Transverse colon (tissue), 3 donors: ENCODE measurements at regions not wholly inside any gene's neighbourhood (a gene's known extent, or its start where the extent isn't known, plus 50 kb on each side); places are given as distances from the start of the nearest gene placed in this dataset.

Experiments used
- CTCF ChIP-seq, 5 experiments: fragments of 200-600 bp in 3 of 5; fragments of 450-650 bp in 2 of 5; sonication (generic) in 3 of 5; IDR thresholded peaks; 1 replicate in 2 of 5; 2 replicates in 3 of 5; pipeline ENCODE4 v1.5.1; 2016 to 2017; ENCODE audit warnings: antibody characterized with exemption in 5 of 5, inconsistent platforms in 3 of 5, mild to moderate bottlenecking in 2 of 5, moderate library complexity in 1 of 5
- EP300 ChIP-seq: sonication (generic); formaldehyde crosslinking; IDR thresholded peaks from one replicate; pipeline ENCODE4 v1.6.1; 2017; ENCODE audit warnings: antibody characterized with exemption, low read depth

DNA sequence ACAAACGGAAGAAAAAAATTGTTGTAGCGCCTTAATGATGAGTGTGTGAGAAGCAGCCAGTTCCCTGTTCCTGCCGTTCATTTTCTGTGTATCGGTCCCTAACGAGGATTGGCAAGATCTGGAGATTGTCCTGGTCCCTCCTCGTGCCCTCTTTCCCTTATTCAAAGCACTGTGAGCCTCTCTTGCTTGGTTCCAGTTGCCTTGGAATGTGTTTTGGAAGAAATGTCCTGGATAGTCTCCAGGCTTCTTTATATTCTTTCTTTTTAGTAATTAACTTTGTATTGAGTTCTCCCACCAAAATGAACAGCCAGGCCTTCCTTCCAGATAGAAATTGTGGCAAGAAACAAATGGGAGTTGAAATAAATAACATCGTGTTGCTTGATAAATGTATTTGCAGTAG, 348.3 kb downstream of the CDH26 start:
- TF ChIP-seq EP300 (no peak), CTCF (IDR thresholded peaks at IDR 0.05) (no peak)
